ENCODE measurements at regions not wholly inside any gene's neighbourhood (a gene's known extent, or its start where the extent isn't known, plus 50 kb on each side); places are given as distances from the start of the nearest gene placed in this dataset.

- no peak overlapping the region for H3K9ac ChIP-seq (ENCODE audit: low read depth, low read length, poor library complexity, severe bottlenecking)
- no peaks in the 10 kb centered on the region for H3F3A ChIP-seq (ENCODE audit: low read depth)
- no peaks in the 10 kb centered on the region for H3K79me2 ChIP-seq (ENCODE audit: insufficient read depth, low read length)
- no peaks in the 10 kb centered on the region for H3K4me1 ChIP-seq (ENCODE audit: insufficient read depth, low read length, poor library complexity, severe bottlenecking)
- no peaks in the 10 kb centered on the region for H3K27me3 ChIP-seq (ENCODE audit: insufficient read depth, low read length, poor library complexity, severe bottlenecking)
- H3K9me3 ChIP-seq (ENCODE audit: insufficient read depth, low read depth, low read length) = peaks cover 3% of the 10 kb centered on the region; the same call in 1 of the 2 replicates
- TF ChIP-seq EZH2phosphoT487 (IDR thresholded peaks at IDR 0.05; ENCODE audit: borderline replicate concordance) = no peak
- no peak for TF ChIP-seq CTCF (conservative IDR thresholded peaks at IDR 0.05; ENCODE audit: low read length)
- no peak overlapping the region for H2AFZ ChIP-seq (ENCODE audit: low read length)
- no peak overlapping the region for H3K4me2 ChIP-seq (ENCODE audit: low read depth, low read length, poor library complexity, severe bottlenecking)
- no peaks in the 10 kb centered on the region for H3K36me3 ChIP-seq (ENCODE audit: insufficient read depth, low read length)
- H4K20me1 ChIP-seq (ENCODE audit: insufficient read depth, low read length, poor library complexity, severe bottlenecking) = no peaks in the 10 kb centered on the region
- no peaks in the 10 kb centered on the region for H3K9me2 ChIP-seq (replicated peaks; ENCODE audit: low read depth, low read length)
- no peak overlapping the region for H3K4me3 ChIP-seq (ENCODE audit: low read length, poor library complexity, severe bottlenecking)
Observed at GRCh38 chr19:28396287-28396831, 816.6 kb downstream of the UQCRFS1 start.

- H3K79me2 ChIP-seq (ENCODE audit: insufficient read depth, low read length) = no peaks in the 10 kb centered on the region
- no peaks in the 10 kb centered on the region for H3K9me2 ChIP-seq (replicated peaks; ENCODE audit: low read depth, low read length)
- no peaks in the 10 kb centered on the region for H3K4me1 ChIP-seq (ENCODE audit: insufficient read depth, low read length, poor library complexity, severe bottlenecking)
- H3K4me2 ChIP-seq (ENCODE audit: low read depth, low read length, poor library complexity, severe bottlenecking) = no peak overlapping the region
- no peaks in the 10 kb centered on the region for H4K20me1 ChIP-seq (ENCODE audit: insufficient read depth, low read length, poor library complexity, severe bottlenecking)
- H3K9ac ChIP-seq (ENCODE audit: low read depth, low read length, poor library complexity, severe bottlenecking) = no peak overlapping the region
- H3F3A ChIP-seq (ENCODE audit: low read depth) = no peaks in the 10 kb centered on the region
- no peak for TF ChIP-seq CTCF (conservative IDR thresholded peaks at IDR 0.05; ENCODE audit: low read length)
- TF ChIP-seq EZH2phosphoT487 (IDR thresholded peaks at IDR 0.05; ENCODE audit: borderline replicate concordance) = no peak
- no peaks in the 10 kb centered on the region for H3K27me3 ChIP-seq (ENCODE audit: insufficient read depth, low read length, poor library complexity, severe bottlenecking)
- H3K4me3 ChIP-seq (ENCODE audit: low read length, poor library complexity, severe bottlenecking) = no peak overlapping the region
- H2AFZ ChIP-seq (ENCODE audit: low read length) = no peak overlapping the region
- H3K9me3 ChIP-seq (ENCODE audit: insufficient read depth, low read depth, low read length) = peaks cover 3% of the 10 kb centered on the region; the same call in 1 of the 2 replicates
- no peaks in the 10 kb centered on the region for H3K36me3 ChIP-seq (ENCODE audit: insufficient read depth, low read length)
Observed at GRCh38 chr19:28394725-28395124, 818.2 kb downstream of the UQCRFS1 start.

GRCh38 chr19:28393574-28394336 lies 819.2 kb downstream of the UQCRFS1 start:
- Histone ChIP-seq H3K79me2 (ENCODE audit: insufficient read depth, low read length) (no peaks in the 10 kb centered on the region), H3K9me2 (replicated peaks; ENCODE audit: low read depth, low read length) (no peaks in the 10 kb centered on the region), H3K4me1 (ENCODE audit: insufficient read depth, low read length, poor library complexity, severe bottlenecking) (no peaks in the 10 kb centered on the region), H2AFZ (ENCODE audit: low read length) (no peak overlapping the region), H3K4me3 (ENCODE audit: low read length, poor library complexity, severe bottlenecking) (no peak overlapping the region), H4K20me1 (ENCODE audit: insufficient read depth, low read length, poor library complexity, severe bottlenecking) (no peaks in the 10 kb centered on the region), H3K4me2 (ENCODE audit: low read depth, low read length, poor library complexity, severe bottlenecking) (no peak overlapping the region), H3K27me3 (ENCODE audit: insufficient read depth, low read length, poor library complexity, severe bottlenecking) (no peaks in the 10 kb centered on the region), H3K9me3 (ENCODE audit: insufficient read depth, low read depth, low read length) (peaks cover 3% of the 10 kb centered on the region; the same call in 1 of the 2 replicates), H3K9ac (ENCODE audit: low read depth, low read length, poor library complexity, severe bottlenecking) (no peak overlapping the region), H3F3A (ENCODE audit: low read depth) (no peaks in the 10 kb centered on the region), H3K36me3 (ENCODE audit: insufficient read depth, low read length) (no peaks in the 10 kb centered on the region)
- TF ChIP-seq CTCF (conservative IDR thresholded peaks at IDR 0.05; ENCODE audit: low read length) (no peak), EZH2phosphoT487 (IDR thresholded peaks at IDR 0.05; ENCODE audit: borderline replicate concordance) (no peak)

All from Loucy (cell line).